Progenitor cell of endocrine pancreas (in vitro differentiated cells): ENCODE measurements at regions not wholly inside any gene's neighbourhood (a gene's known extent, or its start where the extent isn't known, plus 50 kb on each side); places are given as distances from the start of the nearest gene placed in this dataset.
A peak's percentile ranks its signal among the peaks of the same experiment; 100 is the strongest.

ENCODE experiments used
- DNase-seq: peaks from one replicate; pipeline ENCODE4 v3.0.0; 2021; ENCODE audit warnings: low spot score; ENCODE audit not compliant: unreplicated experiment
- H3K27ac Mint-ChIP-seq: 2 replicates; pipeline ENCODE4 v1.8.0; 2021; ENCODE audit warnings: mild to moderate bottlenecking, moderate library complexity, mixed read lengths
- H3K27me3 Mint-ChIP-seq: 2 replicates; pipeline ENCODE4 v1.8.0; 2021; ENCODE audit warnings: mixed read lengths
- H3K36me3 Mint-ChIP-seq: 2 replicates; pipeline ENCODE4 v1.8.0; 2022; ENCODE audit warnings: mixed read lengths; ENCODE audit not compliant: insufficient read depth
- H3K4me1 Mint-ChIP-seq: 2 replicates; pipeline ENCODE4 v1.8.0; 2021; ENCODE audit warnings: low read depth, mixed read lengths
- H3K4me3 Mint-ChIP-seq: 2 replicates; pipeline ENCODE4 v1.8.0; 2021; ENCODE audit warnings: low read depth, mild to moderate bottlenecking, moderate library complexity, mixed read lengths
- H3K9me3 Mint-ChIP-seq: 2 replicates; pipeline ENCODE4 v1.8.0; 2021; ENCODE audit warnings: low read depth, mixed read lengths
- CTCF ChIP-seq: fragments of 200-600 bp; sonication (generic); IDR thresholded peaks from one replicate; pipeline ENCODE4 v1.5.0; 2021; ENCODE audit warnings: antibody characterized with exemption, mild to moderate bottlenecking; ENCODE audit not compliant: unreplicated experiment

- H3K27ac Mint-ChIP-seq, result no peak overlapping the region
Observed at GRCh38 chr9:119818726-119819435, 449.6 kb upstream of the BRINP1 start.

GRCh38 chr9:119810645-119811429 lies 441.6 kb upstream of the BRINP1 start:
- no peak overlapping the region for H3K4me3 Mint-ChIP-seq
- no peak overlapping the region for H3K27ac Mint-ChIP-seq
- TF ChIP-seq CTCF, result no peak
- no peaks in the 10 kb centered on the region for H3K36me3 Mint-ChIP-seq
- DNase-seq, result no peak
- H3K9me3 Mint-ChIP-seq, result no peaks in the 10 kb centered on the region
- peaks cover 8% of the 10 kb centered on the region for H3K27me3 Mint-ChIP-seq
- no peaks in the 10 kb centered on the region for H3K4me1 Mint-ChIP-seq

More at GRCh38 chr9:119818726-119819435, 449.6 kb upstream of the BRINP1 start:
- no peak for TF ChIP-seq CTCF
- H3K27me3 Mint-ChIP-seq, result no peaks in the 10 kb centered on the region
- H3K36me3 Mint-ChIP-seq, result no peaks in the 10 kb centered on the region
- DNase-seq, result no peak
- H3K4me3 Mint-ChIP-seq, result no peak overlapping the region
- no peaks in the 10 kb centered on the region for H3K9me3 Mint-ChIP-seq
- H3K4me1 Mint-ChIP-seq, result no peaks in the 10 kb centered on the region

- TF ChIP-seq CTCF, result no peak
- no peak for DNase-seq
- H3K4me3 Mint-ChIP-seq, result no peak overlapping the region
- no peaks in the 10 kb centered on the region for H3K4me1 Mint-ChIP-seq
- H3K36me3 Mint-ChIP-seq, result no peaks in the 10 kb centered on the region
- H3K27ac Mint-ChIP-seq, result no peak overlapping the region
- H3K27me3 Mint-ChIP-seq, result no peaks in the 10 kb centered on the region
- no peaks in the 10 kb centered on the region for H3K9me3 Mint-ChIP-seq
Observed at GRCh38 chr9:119803679-119804078, 434.4 kb upstream of the BRINP1 start.

GRCh38 chr9:119802621-119803020 lies 433.4 kb upstream of the BRINP1 start:
- H3K27ac Mint-ChIP-seq, result no peak overlapping the region
- DNase-seq, result no peak
- no peak for TF ChIP-seq CTCF

GRCh38 chr9:119802133-119802532 lies 432.9 kb upstream of the BRINP1 start:
- TF ChIP-seq CTCF, result no peak
- H3K4me1 Mint-ChIP-seq, result no peaks in the 10 kb centered on the region
- no peaks in the 10 kb centered on the region for H3K9me3 Mint-ChIP-seq
- H3K27me3 Mint-ChIP-seq, result no peaks in the 10 kb centered on the region
- no peak overlapping the region for H3K4me3 Mint-ChIP-seq
- H3K27ac Mint-ChIP-seq, result peak overlapping the region; percentile 50
- H3K36me3 Mint-ChIP-seq, result no peaks in the 10 kb centered on the region
- no peak for DNase-seq

More at GRCh38 chr9:119802621-119803020, 433.4 kb upstream of the BRINP1 start:
- Mint-ChIP-seq H3K36me3 (no peaks in the 10 kb centered on the region), H3K9me3 (no peaks in the 10 kb centered on the region), H3K4me3 (no peak overlapping the region), H3K4me1 (no peaks in the 10 kb centered on the region), H3K27me3 (no peaks in the 10 kb centered on the region)
